ENCODE measurements at regions not wholly inside any gene's neighbourhood (a gene's known extent, or its start where the extent isn't known, plus 50 kb on each side); places are given as distances from the start of the nearest gene placed in this dataset.

DNA sequence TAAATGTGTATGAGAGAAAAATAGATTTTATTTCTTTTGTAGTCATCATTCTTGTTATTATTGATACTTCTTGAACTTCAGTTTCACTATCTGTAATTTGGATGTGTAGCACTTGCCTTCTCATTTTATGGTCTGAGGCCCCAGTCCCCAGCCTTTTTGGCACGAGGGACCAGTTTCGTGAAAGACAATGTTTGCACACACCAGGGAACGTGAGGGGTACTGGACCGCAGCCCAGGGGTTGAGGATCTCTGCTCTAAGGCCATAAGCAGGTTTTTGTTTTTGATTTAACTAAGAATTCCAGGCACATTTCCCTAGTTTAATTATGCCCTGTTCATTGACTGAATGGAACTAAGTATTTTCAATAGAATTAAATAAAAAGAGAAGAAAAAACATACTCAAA lies 261.5 kb downstream of the BMP2 start:
- DNase-seq (ENCODE audit: low spot score) (no peak), ATAC-seq (no peak)

GRCh38 chr20:7031222-7031621 lies 263.7 kb downstream of the BMP2 start:
- DNase-seq (ENCODE audit: low spot score) (no peak), ATAC-seq (peak; percentile 47)

DNA sequence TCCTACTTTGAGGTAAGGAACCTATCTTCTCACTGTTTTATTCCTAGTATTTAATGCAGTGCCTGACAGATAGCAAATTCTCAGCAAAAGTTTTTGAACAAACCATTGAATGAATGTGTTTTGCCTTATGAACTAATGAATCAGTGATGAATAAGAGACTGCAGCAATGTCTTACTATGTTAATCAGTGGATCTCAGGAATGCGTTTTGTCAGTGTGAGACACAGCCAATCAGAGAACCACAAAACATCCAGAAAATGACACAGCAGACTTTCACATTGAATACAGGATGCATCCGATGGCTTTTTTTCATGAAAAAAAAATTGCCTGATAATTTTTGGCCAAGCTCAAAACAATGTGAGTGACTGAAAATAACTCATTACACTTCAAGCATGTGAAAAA lies 270.5 kb downstream of the BMP2 start:
- ATAC-seq (no peak), DNase-seq (ENCODE audit: low spot score) (no peak)

DNA sequence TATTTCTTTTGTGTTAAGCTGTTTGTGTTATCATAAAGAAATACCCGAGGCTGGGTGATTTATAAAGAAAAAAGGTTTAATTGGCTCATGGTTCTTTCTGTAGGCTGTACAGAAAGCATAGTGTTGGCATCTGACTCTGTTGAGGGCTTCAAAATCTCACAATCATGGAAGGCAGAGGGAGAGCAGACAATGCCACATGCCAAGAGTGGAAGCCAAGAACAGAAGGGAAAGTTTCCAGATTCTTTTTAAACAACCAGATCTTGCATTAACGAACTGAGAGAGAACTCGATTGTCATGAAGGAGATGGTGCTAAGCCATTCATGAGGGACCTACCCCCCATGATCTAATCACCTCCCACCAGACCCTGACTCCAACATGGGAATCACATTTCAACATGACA lies 290.1 kb downstream of the BMP2 start:
- ATAC-seq (no peak), DNase-seq (ENCODE audit: low spot score) (no peak)

- no peak for ATAC-seq
- no peak for DNase-seq (ENCODE audit: low spot score)
Measured at GRCh38 chr20:7078804-7079203, 311.3 kb downstream of the BMP2 start.

- ATAC-seq: no peak
- no peak for DNase-seq (ENCODE audit: low spot score)
Measured at GRCh38 chr20:7080472-7080871, 313.0 kb downstream of the BMP2 start.

- ATAC-seq (no peak), DNase-seq (ENCODE audit: low spot score) (no peak)
Measured at GRCh38 chr20:7085467-7085866, 318.0 kb downstream of the BMP2 start.

DNA sequence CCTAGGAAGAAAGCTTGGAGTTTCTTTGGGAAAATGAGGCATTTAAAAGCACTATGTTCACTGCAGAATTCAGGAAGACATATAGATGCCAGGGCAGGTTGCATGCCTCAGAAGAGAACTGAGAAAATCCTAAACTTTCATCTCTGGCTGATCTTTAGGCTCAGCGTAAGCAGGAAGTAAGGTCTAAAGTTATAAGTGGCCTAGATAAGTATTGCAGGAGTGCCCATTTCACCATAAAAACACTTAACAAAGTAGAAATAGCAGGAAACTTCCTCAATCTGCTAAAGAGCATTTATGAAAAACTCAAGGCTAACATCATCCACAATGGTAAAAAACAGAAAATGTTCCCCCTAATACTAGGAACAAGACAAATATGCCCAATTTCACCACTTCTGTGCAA lies 320.3 kb downstream of the BMP2 start:
- DNase-seq (ENCODE audit: low spot score): no peak
- no peak for ATAC-seq

DNA sequence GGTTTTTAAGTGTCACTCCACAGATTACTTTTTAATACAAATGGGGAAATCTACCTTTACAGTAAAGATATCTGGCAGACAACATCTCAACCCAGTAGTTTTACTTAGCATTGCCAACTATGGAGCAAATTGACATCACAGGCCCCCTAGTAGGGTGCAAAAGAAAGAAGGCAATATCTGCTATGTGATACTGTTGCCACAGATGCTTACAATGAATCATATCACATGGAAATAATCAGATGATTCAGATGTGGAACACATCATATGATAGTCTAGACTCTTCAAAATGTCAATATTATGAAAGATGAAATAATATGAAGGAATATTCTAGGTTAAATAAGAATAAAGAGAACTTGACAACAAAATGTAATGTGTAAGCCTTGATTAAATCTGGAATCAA lies 322.5 kb downstream of the BMP2 start:
- DNase-seq (ENCODE audit: low spot score) (no peak), ATAC-seq (no peak)

- ATAC-seq (peak; percentile 56), DNase-seq (ENCODE audit: low spot score) (no peak)
Measured at GRCh38 chr20:7090811-7091210, 323.3 kb downstream of the BMP2 start.

DNA sequence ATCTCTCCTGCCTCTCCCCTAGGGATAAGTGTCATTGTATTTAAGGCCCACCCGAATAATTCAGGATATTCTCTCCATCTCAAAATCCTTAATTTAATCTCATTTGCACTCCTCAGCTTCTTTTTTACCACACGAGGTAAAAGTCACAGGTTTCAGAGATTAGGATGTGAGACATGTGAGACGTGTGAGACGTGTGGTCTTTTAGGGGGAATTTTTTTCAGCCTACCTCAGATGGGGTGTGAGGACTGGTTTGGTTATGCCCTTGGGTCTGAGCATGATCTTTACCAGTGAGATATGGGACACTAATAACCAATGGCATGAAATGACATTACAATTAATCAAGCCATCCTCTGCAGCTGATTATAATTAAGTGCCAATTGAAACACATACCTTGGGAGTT lies 324.2 kb downstream of the BMP2 start:
- DNase-seq (ENCODE audit: low spot score) (no peak), ATAC-seq (no peak)

DNA sequence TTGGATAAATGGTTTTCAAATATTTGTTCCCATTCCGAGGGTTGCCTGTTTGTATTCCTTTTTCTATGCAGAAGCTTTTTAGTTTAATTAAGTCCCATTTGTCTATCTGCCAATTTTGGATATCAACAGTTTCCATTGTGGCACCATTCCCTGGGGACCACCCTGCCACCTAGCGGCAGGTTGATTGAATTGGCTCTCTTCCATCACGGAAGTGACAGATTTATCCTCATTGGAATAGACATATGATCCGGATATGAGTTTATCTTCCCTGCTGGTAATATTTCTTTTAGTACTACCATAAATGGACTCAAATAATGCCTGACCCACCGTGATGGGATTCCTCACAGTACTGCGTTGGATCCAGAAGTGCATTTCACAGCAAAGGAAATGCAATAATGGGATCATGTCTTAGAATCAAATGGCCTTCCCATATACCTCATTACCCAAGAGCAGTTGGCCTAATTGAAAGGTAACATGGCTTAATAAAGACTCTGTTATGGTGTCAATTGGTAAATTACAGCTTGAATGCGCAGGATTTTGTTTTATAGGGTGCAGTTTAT lies 327.0 kb downstream of the BMP2 start:
- DNase-seq (ENCODE audit: low spot score): no peak
- peak; percentile 74 for ATAC-seq

DNA sequence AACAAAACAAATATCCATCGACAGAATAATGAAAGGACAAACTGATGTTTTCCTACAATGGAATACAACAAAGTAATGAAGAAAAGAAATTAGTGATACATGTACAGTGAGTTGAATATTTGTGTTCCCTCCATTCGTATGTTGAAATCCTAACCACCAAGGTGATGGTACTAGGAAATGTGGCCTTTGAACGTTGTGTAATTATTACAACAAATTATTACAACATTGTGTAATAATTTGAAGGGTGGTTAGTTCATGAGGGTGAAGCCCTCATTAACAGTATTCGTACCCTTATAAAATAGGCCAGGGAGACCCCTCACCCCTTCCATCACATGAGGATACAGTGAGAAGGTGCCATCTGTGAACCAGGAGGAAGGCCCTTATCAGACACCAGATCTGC lies 339.4 kb downstream of the BMP2 start:
- no peak for ATAC-seq
- DNase-seq (ENCODE audit: low spot score): no peak

DNA sequence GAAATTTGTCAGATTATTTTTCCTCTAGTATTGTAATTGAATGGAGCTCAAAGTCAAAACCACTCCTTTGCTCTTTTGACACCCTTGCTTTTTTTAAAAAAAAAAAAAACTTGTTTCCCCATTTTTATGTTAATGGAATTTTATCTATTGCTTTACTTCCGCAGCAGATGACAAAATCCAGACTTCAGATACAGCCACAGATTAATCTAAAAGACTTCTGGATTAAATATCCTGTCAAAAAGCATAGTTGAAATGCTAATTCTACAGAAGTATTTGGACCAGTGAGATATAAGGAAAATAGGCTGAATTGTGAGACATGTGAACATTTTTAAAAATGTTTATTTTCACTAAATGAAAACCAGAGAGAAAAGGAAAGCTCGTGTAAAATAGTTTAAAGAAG lies 341.4 kb downstream of the BMP2 start:
- no peak for DNase-seq (ENCODE audit: low spot score)

DNA sequence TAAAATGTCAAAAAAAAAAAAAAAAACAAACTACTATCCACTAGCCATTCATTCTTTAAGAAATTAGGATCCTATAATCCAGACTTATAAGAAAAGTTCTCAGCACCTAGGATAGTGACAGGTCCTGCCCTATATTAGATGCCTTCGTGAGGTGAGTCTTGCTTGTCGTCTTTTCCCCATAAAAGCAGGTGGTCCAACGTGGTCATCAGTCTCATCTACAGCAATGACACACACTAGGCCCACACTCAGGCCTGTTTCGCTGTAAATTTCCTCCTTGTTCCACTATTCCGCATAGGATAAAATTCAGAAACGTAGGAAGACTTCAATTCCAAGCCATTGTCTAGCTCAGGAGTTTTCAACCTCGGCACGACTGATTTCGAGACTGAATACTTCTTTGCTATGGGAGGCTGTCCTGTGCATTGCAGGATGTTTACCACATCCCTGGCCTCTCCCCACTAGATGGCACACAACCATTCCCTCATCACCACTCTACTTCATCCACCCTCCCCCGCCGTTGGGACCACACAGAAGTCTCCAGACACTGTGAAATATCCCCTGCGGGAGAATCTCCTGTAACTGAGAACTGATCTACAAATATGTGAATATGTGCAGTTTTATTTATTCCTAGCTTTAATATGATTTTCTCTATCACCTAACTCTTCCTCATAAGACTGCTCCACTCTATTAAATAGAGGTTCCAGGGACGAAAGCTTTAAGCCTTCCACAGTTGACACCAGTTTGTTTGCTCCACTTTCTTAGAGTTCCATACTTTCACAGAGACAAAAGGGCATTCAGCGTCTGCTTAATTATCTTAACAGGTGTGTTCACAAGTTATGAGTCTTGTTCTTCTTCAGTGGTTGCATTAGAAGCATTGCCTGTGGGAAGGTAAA lies 346.3 kb downstream of the BMP2 start:
- ATAC-seq: peak; percentile 100
- DNase-seq (ENCODE audit: low spot score): peak; percentile 52

More for the DNA sequence above, 341.4 kb downstream of the BMP2 start:
- no peak for ATAC-seq

GRCh38 chr20:7123457-7123856 lies 356.0 kb downstream of the BMP2 start:
- ATAC-seq (no peak), DNase-seq (ENCODE audit: low spot score) (no peak)

- ATAC-seq: no peak
- DNase-seq (ENCODE audit: low spot score): no peak
Measured at GRCh38 chr20:7124120-7124519, 356.6 kb downstream of the BMP2 start.

DNA sequence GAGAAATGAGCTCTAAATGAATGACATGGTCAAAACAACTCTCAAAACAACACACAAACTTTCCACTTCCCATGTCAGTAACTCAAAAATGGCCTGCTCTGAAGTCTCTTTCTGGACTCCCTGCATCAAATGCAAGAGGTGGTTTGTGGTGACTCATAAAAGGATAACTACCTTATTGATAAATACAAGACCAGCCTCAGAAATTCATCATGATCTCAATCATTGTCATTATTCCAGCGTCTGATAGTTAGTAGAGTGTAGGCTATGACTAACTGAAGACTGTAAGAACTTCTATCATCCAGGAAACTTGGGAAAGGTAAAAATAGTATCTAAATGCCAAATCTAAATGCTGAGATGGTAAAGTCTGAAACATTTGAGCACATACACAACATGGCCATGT lies 369.4 kb downstream of the BMP2 start:
- DNase-seq (ENCODE audit: low spot score) (no peak), ATAC-seq (no peak)

GRCh38 chr20:7137395-7138151 lies 370.1 kb downstream of the BMP2 start:
- no peak for DNase-seq (ENCODE audit: low spot score)
- no peak for ATAC-seq

DNA sequence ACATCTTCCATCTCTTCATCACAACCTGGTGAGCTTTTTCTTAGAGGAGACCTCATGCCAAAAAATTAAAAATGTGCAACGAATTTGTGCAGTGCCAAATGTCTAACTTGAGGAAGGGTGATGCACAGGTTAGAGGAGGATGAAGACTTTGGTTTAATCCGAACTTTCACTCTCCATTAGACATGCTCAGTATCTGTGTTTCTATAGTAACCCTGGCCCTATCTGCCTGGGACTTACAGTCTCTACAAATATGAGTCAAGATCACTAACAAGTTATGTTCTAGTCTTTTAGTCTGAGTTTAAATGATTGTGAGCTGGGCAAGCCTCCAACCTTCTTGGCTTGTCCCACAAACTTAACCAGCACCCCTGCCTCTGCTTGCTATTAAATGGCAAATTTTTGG lies 377.0 kb downstream of the BMP2 start:
- ATAC-seq (no peak), DNase-seq (ENCODE audit: low spot score) (no peak)

DNA sequence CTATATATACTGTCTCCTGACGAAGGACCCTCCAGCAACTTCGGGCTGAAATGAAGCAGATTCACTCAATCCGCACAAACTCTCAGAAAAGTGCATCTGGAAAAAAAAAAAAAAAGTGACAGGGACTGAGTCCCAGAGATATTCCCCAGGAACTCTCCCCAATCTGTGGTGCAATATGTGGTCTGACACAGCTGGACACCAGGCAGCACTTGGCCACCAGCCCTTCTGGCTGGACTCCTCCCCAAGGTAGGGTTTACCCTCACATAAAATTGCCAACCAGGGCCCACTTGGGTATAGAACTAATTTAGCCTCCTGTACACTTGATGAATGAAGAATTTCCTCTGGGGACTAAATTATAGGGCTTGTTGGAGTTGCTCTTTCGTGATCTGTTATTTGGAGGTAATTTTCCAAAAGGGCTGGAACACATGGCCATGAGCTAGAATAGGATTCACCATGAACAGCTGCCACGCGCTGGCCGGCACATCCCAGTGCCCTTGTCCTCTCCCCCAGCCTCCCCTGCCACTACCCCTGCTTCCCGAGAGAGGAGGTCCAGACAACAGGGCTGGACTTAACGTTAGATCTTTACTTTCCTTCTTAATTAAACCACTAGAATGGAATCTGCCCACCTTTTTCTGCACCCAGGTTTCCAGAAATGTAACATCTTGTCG lies 379.2 kb downstream of the BMP2 start:
- ATAC-seq (peak; percentile 88), DNase-seq (ENCODE audit: low spot score) (peak; percentile 86)
